ENCODE measurements at regions not wholly inside any gene's neighbourhood (a gene's known extent, or its start where the extent isn't known, plus 50 kb on each side); places are given as distances from the start of the nearest gene placed in this dataset.

GRCh38 chr17:56675876-56676660 is 82.6 kb downstream of the NOG start:
- Histone ChIP-seq H2BK5ac (ENCODE audit: low read length) (no peak overlapping the region), H2BK15ac (ENCODE audit: low read length) (no peak overlapping the region), H3K23ac (ENCODE audit: low read depth, low read length, poor library complexity) (no peak overlapping the region), H2AK5ac (ENCODE audit: low read depth, low read length) (no peak overlapping the region), H3K4me1 (ENCODE audit: control insufficient read depth in 2 of 2, insufficient read depth in 1 of 2, low read depth in 1 of 2, low read length in 2 of 2) (peaks cover 0 to 3% of the 10 kb centered on the region in 2 donors), H3K79me1 (ENCODE audit: low read depth, low read length) (no peaks in the 10 kb centered on the region), H2AFZ (ENCODE audit: low read length) (no peak overlapping the region), H3K4me2 (ENCODE audit: insufficient read depth, low read length, poor library complexity, severe bottlenecking) (no peak overlapping the region), H2BK12ac (ENCODE audit: low read length) (no peak overlapping the region), H3K4ac (ENCODE audit: low read length) (no peak overlapping the region), H3K27ac (replicated peaks; ENCODE audit: low read length) (no peak overlapping the region), H3K14ac (ENCODE audit: low read length) (no peak overlapping the region), H4K91ac (ENCODE audit: low read depth, low read length, poor library complexity) (no peak overlapping the region), H3K9me3 (replicated peaks in 1 of 2; ENCODE audit: control insufficient read depth in 2 of 2, insufficient read depth in 1 of 2, low read depth in 1 of 2, low read length in 2 of 2) (peaks cover 0 to 6% of the 10 kb centered on the region in 2 donors), H4K8ac (ENCODE audit: low read depth, low read length) (no peak overlapping the region), H3K4me3 (ENCODE audit: low read length in 2 of 2) (no peak overlapping the region), H3K18ac (ENCODE audit: low read length) (no peak overlapping the region), H3K27me3 (ENCODE audit: control insufficient read depth in 3 of 3, insufficient read depth in 3 of 3, low read depth in 1 of 3, low read length in 3 of 3) (peaks cover 0 to 38% (median 18%) of the 10 kb centered on the region in 3 experiments), H3K36me3 (replicated peaks in 1 of 2; ENCODE audit: control insufficient read depth in 2 of 2, insufficient read depth in 2 of 2, low read length in 2 of 2) (peaks cover 0 to 3% of the 10 kb centered on the region in 2 donors), H3K9ac (ENCODE audit: low read depth, low read length, poor library complexity) (no peak overlapping the region), H2BK120ac (ENCODE audit: low read depth, low read length) (no peak overlapping the region)
- DNase-seq (ENCODE audit: low spot score), result no peak
- no CpG with 5 or more reads among the region's 1 CpG for WGBS, 2 donors (ENCODE audit: extremely low coverage in 2 of 2, insufficient read length in 2 of 2, insufficient replicate concordance in 1 of 2)

- Histone ChIP-seq H2BK15ac (ENCODE audit: low read length) (no peak overlapping the region), H3K18ac (ENCODE audit: low read length) (no peak overlapping the region), H3K4me1 (ENCODE audit: control insufficient read depth in 2 of 2, insufficient read depth in 1 of 2, low read depth in 1 of 2, low read length in 2 of 2) (peaks cover 0 to 3% of the 10 kb centered on the region in 2 donors), H3K4me3 (ENCODE audit: low read length in 2 of 2) (no peak overlapping the region), H3K4ac (ENCODE audit: low read length) (no peak overlapping the region), H3K9me3 (replicated peaks in 1 of 2; ENCODE audit: control insufficient read depth in 2 of 2, insufficient read depth in 1 of 2, low read depth in 1 of 2, low read length in 2 of 2) (peaks cover 0 to 6% of the 10 kb centered on the region in 2 donors), H3K36me3 (replicated peaks in 1 of 2; ENCODE audit: control insufficient read depth in 2 of 2, insufficient read depth in 2 of 2, low read length in 2 of 2) (peaks cover 0 to 3% of the 10 kb centered on the region in 2 donors), H3K14ac (ENCODE audit: low read length) (no peak overlapping the region), H2AK5ac (ENCODE audit: low read depth, low read length) (no peak overlapping the region), H3K27me3 (ENCODE audit: control insufficient read depth in 3 of 3, insufficient read depth in 3 of 3, low read depth in 1 of 3, low read length in 3 of 3) (peaks cover 0 to 43% (median 18%) of the 10 kb centered on the region in 3 experiments), H2BK5ac (ENCODE audit: low read length) (no peak overlapping the region), H4K91ac (ENCODE audit: low read depth, low read length, poor library complexity) (no peak overlapping the region), H2BK12ac (ENCODE audit: low read length) (no peak overlapping the region), H2BK120ac (ENCODE audit: low read depth, low read length) (no peak overlapping the region), H3K9ac (ENCODE audit: low read depth, low read length, poor library complexity) (no peak overlapping the region), H3K79me1 (ENCODE audit: low read depth, low read length) (no peaks in the 10 kb centered on the region), H4K8ac (ENCODE audit: low read depth, low read length) (no peak overlapping the region), H3K23ac (ENCODE audit: low read depth, low read length, poor library complexity) (no peak overlapping the region), H3K27ac (replicated peaks; ENCODE audit: low read length) (no peak overlapping the region), H3K4me2 (ENCODE audit: insufficient read depth, low read length, poor library complexity, severe bottlenecking) (no peak overlapping the region), H2AFZ (ENCODE audit: low read length) (no peak overlapping the region)
- WGBS, 2 donors (ENCODE audit: extremely low coverage in 2 of 2, insufficient read length in 2 of 2, insufficient replicate concordance in 1 of 2), result no CpG with 5 or more reads among the region's 1 CpG
- DNase-seq (ENCODE audit: low spot score), result no peak
These were observed 83.3 kb downstream of the NOG start for GRCh38 chr17:56676810-56677209.

- no peaks in the 10 kb centered on the region for H3K9me3 ChIP-seq (replicated peaks in 1 of 2; ENCODE audit: control insufficient read depth in 2 of 2, insufficient read depth in 1 of 2, low read depth in 1 of 2, low read length in 2 of 2)
- peak overlapping the region in 1 of 2 donors; percentile 71 for H3K4me3 ChIP-seq (ENCODE audit: low read length in 2 of 2)
- no peak overlapping the region for H2BK12ac ChIP-seq (ENCODE audit: low read length)
- no peak overlapping the region for H3K14ac ChIP-seq (ENCODE audit: low read length)
- no CpG with 5 or more reads among the region's 37 CpGs for WGBS, 2 donors (ENCODE audit: extremely low coverage in 2 of 2, insufficient read length in 2 of 2, insufficient replicate concordance in 1 of 2)
- H3K4me2 ChIP-seq (ENCODE audit: insufficient read depth, low read length, poor library complexity, severe bottlenecking), result peak overlapping the region; percentile 88
- peak overlapping the region; percentile 48 for H2AFZ ChIP-seq (ENCODE audit: low read length)
- no peaks in the 10 kb centered on the region for H3K79me1 ChIP-seq (ENCODE audit: low read depth, low read length)
- peaks cover 0 to 49% (median 15%) of the 10 kb centered on the region in 3 experiments for H3K27me3 ChIP-seq (ENCODE audit: control insufficient read depth in 3 of 3, insufficient read depth in 3 of 3, low read depth in 1 of 3, low read length in 3 of 3)
- H3K18ac ChIP-seq (ENCODE audit: low read length), result no peak overlapping the region
- no peak overlapping the region for H3K23ac ChIP-seq (ENCODE audit: low read depth, low read length, poor library complexity)
- H2BK120ac ChIP-seq (ENCODE audit: low read depth, low read length), result no peak overlapping the region
- H3K4me1 ChIP-seq (ENCODE audit: control insufficient read depth in 2 of 2, insufficient read depth in 1 of 2, low read depth in 1 of 2, low read length in 2 of 2), result peaks cover 0 to 2% of the 10 kb centered on the region in 2 donors
- H2BK15ac ChIP-seq (ENCODE audit: low read length), result no peak overlapping the region
- no peak overlapping the region for H3K9ac ChIP-seq (ENCODE audit: low read depth, low read length, poor library complexity)
- no peak overlapping the region for H4K91ac ChIP-seq (ENCODE audit: low read depth, low read length, poor library complexity)
- DNase-seq (ENCODE audit: low spot score), result peak; percentile 27
- H3K36me3 ChIP-seq (replicated peaks in 1 of 2; ENCODE audit: control insufficient read depth in 2 of 2, insufficient read depth in 2 of 2, low read length in 2 of 2), result no peaks in the 10 kb centered on the region
- H2BK5ac ChIP-seq (ENCODE audit: low read length), result no peak overlapping the region
- no peak overlapping the region for H3K27ac ChIP-seq (replicated peaks; ENCODE audit: low read length)
- no peak overlapping the region for H4K8ac ChIP-seq (ENCODE audit: low read depth, low read length)
- H3K4ac ChIP-seq (ENCODE audit: low read length), result no peak overlapping the region
- H2AK5ac ChIP-seq (ENCODE audit: low read depth, low read length), result no peak overlapping the region
These were observed 85.0 kb downstream of the NOG start for GRCh38 chr17:56678249-56679114.

Measured in neuronal stem cell (in vitro differentiated cells).